CD4-positive, CD25-positive, alpha-beta regulatory T cell (primary cell): ENCODE measurements at regions not wholly inside any gene's neighbourhood (a gene's known extent, or its start where the extent isn't known, plus 50 kb on each side); places are given as distances from the start of the nearest gene placed in this dataset.
"Not testable (repeated sequence)": the region's sequence is repeated elsewhere in the genome, so short reads cannot be mapped to it uniquely, and the experiment has no call there.

Experiments
- ATAC-seq, 2 donors: fragments of 150-1000 bp; cut with Tn5 transposase; one replicate each; pipeline ENCODE4 v1.10.0; 2021; ENCODE audit warnings: low read depth in 2 of 2, moderate number of reproducible peaks in 2 of 2, moderate library complexity in 1 of 2
- DNase-seq, 3 donors: peaks; one replicate each; pipeline versions ENCODE4 v3.0.0 to v3.0.0-alpha.2; 2012 to 2022; ENCODE audit warnings: mixed read lengths in 1 of 3
- H3K27ac ChIP-seq: one replicate; pipeline ENCODE4 v1.7.0; 2013; ENCODE audit warnings: mild to moderate bottlenecking, low read length; ENCODE audit not compliant: insufficient read depth, poor library complexity, severe bottlenecking
- H3K27me3 ChIP-seq: one replicate; pipeline ENCODE4 v1.7.0; 2013; ENCODE audit warnings: low read length; ENCODE audit not compliant: control insufficient read depth, insufficient read depth
- H3K36me3 ChIP-seq: one replicate; pipeline ENCODE4 v1.7.0; 2013; ENCODE audit warnings: mild to moderate bottlenecking, low read length, moderate library complexity; ENCODE audit not compliant: control insufficient read depth, insufficient read depth
- H3K4me1 ChIP-seq: 2 replicates; pipeline ENCODE4 v1.7.0; 2013; ENCODE audit warnings: mild to moderate bottlenecking, low read length; ENCODE audit not compliant: insufficient read depth, control insufficient read depth, poor library complexity, severe bottlenecking
- H3K4me3 ChIP-seq: one replicate; pipeline ENCODE4 v1.7.0; 2013; ENCODE audit warnings: low read depth, mild to moderate bottlenecking, low read length, moderate library complexity
- H3K9me3 ChIP-seq, 2 experiments: 1 replicate in 1 of 2; 2 replicates in 1 of 2; pipeline ENCODE4 v1.7.0; 2013; ENCODE audit warnings: low read length in 2 of 2, mild to moderate bottlenecking in 1 of 2, moderate library complexity in 1 of 2; ENCODE audit not compliant: control insufficient read depth in 2 of 2
- H3K27ac Mint-ChIP-seq, 3 donors: one replicate each; pipeline ENCODE4 v1.8.0; 2020 to 2022; ENCODE audit warnings: mild to moderate bottlenecking in 3 of 3, mixed read lengths in 3 of 3, moderate library complexity in 2 of 3
- H3K27me3 Mint-ChIP-seq: one replicate; pipeline ENCODE4 v1.8.0; 2022; ENCODE audit warnings: mild to moderate bottlenecking, mixed read lengths
- H3K36me3 Mint-ChIP-seq: one replicate; pipeline ENCODE4 v1.8.0; 2020; ENCODE audit warnings: mixed read lengths
- H3K4me1 Mint-ChIP-seq, 4 donors: one replicate each; pipeline ENCODE4 v1.8.0; 2020 to 2022; ENCODE audit warnings: mixed read lengths in 4 of 4, mild to moderate bottlenecking in 1 of 4
- H3K4me3 Mint-ChIP-seq, 4 donors: one replicate each; pipeline ENCODE4 v1.8.0; 2020 to 2022; ENCODE audit warnings: mild to moderate bottlenecking in 4 of 4, mixed read lengths in 4 of 4, moderate library complexity in 3 of 4
- H3K9me3 Mint-ChIP-seq, 7 donors: one replicate each; pipeline ENCODE4 v1.8.0; 2020 to 2022; ENCODE audit warnings: mixed read lengths in 7 of 7, mild to moderate bottlenecking in 3 of 7, moderate library complexity in 2 of 7

- not testable (repeated sequence) for H3K27me3 ChIP-seq, H3K27me3 Mint-ChIP-seq, H3K27ac Mint-ChIP-seq, H3K27ac ChIP-seq, H3K4me1 Mint-ChIP-seq, H3K36me3 ChIP-seq, ATAC-seq, DNase-seq, H3K4me3 ChIP-seq, H3K4me3 Mint-ChIP-seq, H3K9me3 ChIP-seq, H3K36me3 Mint-ChIP-seq, H3K4me1 ChIP-seq
- H3K9me3 Mint-ChIP-seq = peaks cover 3 to 16% (median 6%) of the 10 kb centered on the region in 7 donors
Measured at GRCh38 chr2:145782607-145783006, 1262.7 kb upstream of the ZEB2 start.

DNA sequence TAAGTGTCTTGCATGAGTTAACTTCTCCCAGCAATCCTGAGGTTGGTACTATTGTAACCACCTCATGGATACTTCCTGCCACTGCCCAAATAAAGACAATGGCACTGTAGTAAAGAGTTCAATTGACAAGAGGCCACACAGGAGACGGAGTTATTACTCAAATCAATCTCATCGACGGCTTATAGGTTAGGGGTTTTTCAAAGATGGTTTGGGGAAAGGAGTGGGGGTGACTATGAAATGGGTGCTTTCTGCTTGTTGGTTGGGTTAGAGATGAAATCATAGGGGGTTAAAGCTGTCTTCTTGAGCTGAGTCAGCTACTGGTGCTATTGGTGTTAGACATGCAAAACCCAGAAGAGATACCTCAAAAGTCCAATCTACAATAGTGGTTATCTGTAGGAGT, 1258.0 kb upstream of the ZEB2 start:
- Mint-ChIP-seq H3K4me1 (no peaks in the 10 kb centered on the region), H3K27ac (no peak overlapping the region), H3K9me3 (peaks cover 0 to 6% (median 3%) of the 10 kb centered on the region in 7 donors), H3K4me3 (no peak overlapping the region), H3K36me3 (no peaks in the 10 kb centered on the region), H3K27me3 (peaks cover 4% of the 10 kb centered on the region)
- no peak overlapping the region for H3K27ac ChIP-seq
- ATAC-seq (no peak), DNase-seq (no peak)
- H3K9me3 ChIP-seq = no peaks in the 10 kb centered on the region
- no peaks in the 10 kb centered on the region for H3K36me3 ChIP-seq
- H3K4me3 ChIP-seq = no peak overlapping the region
- H3K4me1 ChIP-seq = no peaks in the 10 kb centered on the region
- H3K27me3 ChIP-seq = no peaks in the 10 kb centered on the region

GRCh38 chr2:145777297-145777696, 1257.4 kb upstream of the ZEB2 start:
- H3K9me3 ChIP-seq = no peaks in the 10 kb centered on the region
- no peaks in the 10 kb centered on the region for H3K4me1 ChIP-seq
- peaks cover 4% of the 10 kb centered on the region for H3K27me3 Mint-ChIP-seq
- no peak overlapping the region for H3K4me3 ChIP-seq
- no peak overlapping the region for H3K27ac ChIP-seq
- no peaks in the 10 kb centered on the region for H3K27me3 ChIP-seq
- no peak for ATAC-seq
- H3K27ac Mint-ChIP-seq = no peak overlapping the region
- no peaks in the 10 kb centered on the region for H3K4me1 Mint-ChIP-seq
- no peaks in the 10 kb centered on the region for H3K36me3 Mint-ChIP-seq
- H3K4me3 Mint-ChIP-seq = no peak overlapping the region
- no peak for DNase-seq
- H3K36me3 ChIP-seq = no peaks in the 10 kb centered on the region
- peaks cover 0 to 6% (median 2%) of the 10 kb centered on the region in 7 donors for H3K9me3 Mint-ChIP-seq

DNA sequence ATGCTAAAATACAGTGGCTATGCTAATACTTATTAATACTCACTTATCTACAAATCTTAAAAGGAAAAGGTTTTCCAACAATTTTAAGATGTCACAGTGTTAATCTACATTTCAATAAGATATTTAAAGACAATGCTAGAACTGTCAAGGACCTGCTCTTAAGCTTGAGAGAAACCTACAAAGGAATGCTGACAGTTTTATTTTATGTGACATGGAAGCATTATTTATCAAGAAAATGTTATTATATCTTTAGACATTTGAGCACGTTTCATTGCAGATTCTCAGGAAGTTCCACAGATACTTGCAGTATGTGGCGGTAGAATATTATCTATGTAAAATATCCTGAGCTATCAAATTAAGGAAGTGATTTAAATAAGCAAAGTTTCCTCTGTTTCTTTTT, 1255.7 kb upstream of the ZEB2 start:
- Mint-ChIP-seq H3K4me1 (no peaks in the 10 kb centered on the region), H3K27me3 (peaks cover 4% of the 10 kb centered on the region), H3K36me3 (no peaks in the 10 kb centered on the region), H3K4me3 (no peak overlapping the region), H3K9me3 (peaks cover 0 to 4% (median 2%) of the 10 kb centered on the region in 7 donors), H3K27ac (no peak overlapping the region)
- DNase-seq (no peak), ATAC-seq (no peak)
- Histone ChIP-seq H3K27ac (no peak overlapping the region), H3K4me1 (no peaks in the 10 kb centered on the region), H3K9me3 (no peaks in the 10 kb centered on the region), H3K36me3 (no peaks in the 10 kb centered on the region), H3K27me3 (no peaks in the 10 kb centered on the region), H3K4me3 (no peak overlapping the region)

DNA sequence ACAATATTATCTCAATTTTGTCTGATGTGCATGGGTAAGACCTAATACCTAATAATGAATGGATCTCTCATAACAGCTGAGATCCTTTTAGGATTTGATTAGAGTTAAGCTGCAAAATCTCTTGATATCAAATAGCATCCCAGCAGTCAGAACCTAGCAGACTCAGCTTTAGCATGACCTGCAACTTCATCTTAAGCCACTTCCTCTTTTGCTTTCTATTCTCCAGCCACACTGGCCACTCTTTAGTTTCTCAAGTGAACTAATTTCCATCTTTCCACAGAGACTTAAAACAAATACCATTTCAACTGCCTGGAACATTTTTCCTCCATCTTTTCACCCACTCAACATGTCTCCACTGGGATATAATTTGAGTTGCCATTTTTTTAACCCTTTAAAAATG, 1251.6 kb upstream of the ZEB2 start:
- ATAC-seq = no peak
- no peak for DNase-seq
- Mint-ChIP-seq H3K4me1 (no peaks in the 10 kb centered on the region), H3K9me3 (peaks cover 0 to 4% (median 0%) of the 10 kb centered on the region in 7 donors), H3K27ac (no peak overlapping the region), H3K36me3 (no peaks in the 10 kb centered on the region), H3K27me3 (peaks cover 1% of the 10 kb centered on the region), H3K4me3 (no peak overlapping the region)
- H3K9me3 ChIP-seq = no peaks in the 10 kb centered on the region
- H3K36me3 ChIP-seq = no peaks in the 10 kb centered on the region
- H3K27me3 ChIP-seq = no peaks in the 10 kb centered on the region
- H3K4me1 ChIP-seq = no peaks in the 10 kb centered on the region
- no peak overlapping the region for H3K4me3 ChIP-seq
- no peak overlapping the region for H3K27ac ChIP-seq

DNA sequence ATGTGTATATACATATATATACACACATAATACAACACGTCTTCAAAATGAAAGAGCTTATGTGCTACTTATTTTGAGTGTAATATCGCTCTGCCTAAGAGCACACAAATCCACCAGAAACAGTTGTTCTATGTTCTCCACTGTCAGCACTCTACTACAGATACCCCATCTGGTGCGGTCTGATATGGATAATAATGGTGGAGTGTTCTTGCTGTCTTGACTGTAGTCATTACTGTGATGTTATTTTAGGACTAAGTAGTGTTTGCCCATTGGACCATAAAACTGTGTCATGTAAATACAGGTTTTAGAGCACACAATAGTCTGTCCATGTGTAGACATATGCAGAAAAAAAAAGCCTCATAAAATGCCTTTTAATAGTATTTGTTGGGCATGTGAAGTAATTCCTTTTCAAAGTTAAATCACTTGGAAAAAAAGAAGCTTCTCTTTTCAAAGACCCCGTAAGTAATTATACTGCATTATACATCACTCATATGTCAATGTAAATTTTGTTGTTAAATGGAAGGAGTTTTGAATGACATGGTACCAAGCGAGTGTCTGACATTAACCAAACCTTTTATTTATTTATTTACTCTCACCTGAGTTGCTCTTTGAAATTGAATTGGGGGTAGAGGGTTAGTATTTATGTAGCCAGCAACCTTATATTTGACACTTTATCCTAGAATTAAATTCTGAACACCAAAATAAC, 1249.2 kb upstream of the ZEB2 start:
- Histone ChIP-seq H3K4me1 (no peaks in the 10 kb centered on the region), H3K36me3 (no peaks in the 10 kb centered on the region), H3K4me3 (no peak overlapping the region), H3K27ac (no peak overlapping the region), H3K27me3 (no peaks in the 10 kb centered on the region), H3K9me3 (no peaks in the 10 kb centered on the region)
- Mint-ChIP-seq H3K4me1 (no peaks in the 10 kb centered on the region), H3K27ac (no peak overlapping the region), H3K4me3 (no peak overlapping the region), H3K36me3 (no peaks in the 10 kb centered on the region), H3K9me3 (peaks cover 0 to 6% (median 0%) of the 10 kb centered on the region in 7 donors), H3K27me3 (no peaks in the 10 kb centered on the region)
- no peak for ATAC-seq
- no peak for DNase-seq

GRCh38 chr2:145765874-145766273, 1246.0 kb upstream of the ZEB2 start:
- Histone ChIP-seq H3K4me3 (no peak overlapping the region), H3K4me1 (no peaks in the 10 kb centered on the region), H3K27me3 (no peaks in the 10 kb centered on the region), H3K36me3 (no peaks in the 10 kb centered on the region), H3K9me3 (no peaks in the 10 kb centered on the region), H3K27ac (no peak overlapping the region)
- H3K27ac Mint-ChIP-seq = no peak overlapping the region
- H3K4me3 Mint-ChIP-seq = no peak overlapping the region
- ATAC-seq (no peak), DNase-seq (no peak)
- no peaks in the 10 kb centered on the region for H3K27me3 Mint-ChIP-seq
- peaks cover 0 to 4% (median 0%) of the 10 kb centered on the region in 7 donors for H3K9me3 Mint-ChIP-seq
- no peaks in the 10 kb centered on the region for H3K4me1 Mint-ChIP-seq
- no peaks in the 10 kb centered on the region for H3K36me3 Mint-ChIP-seq

- Histone ChIP-seq H3K36me3 (no peaks in the 10 kb centered on the region), H3K27ac (no peak overlapping the region), H3K9me3 (no peaks in the 10 kb centered on the region), H3K27me3 (no peaks in the 10 kb centered on the region), H3K4me1 (no peaks in the 10 kb centered on the region), H3K4me3 (no peak overlapping the region)
- DNase-seq (no peak), ATAC-seq (no peak)
- Mint-ChIP-seq H3K36me3 (no peaks in the 10 kb centered on the region), H3K27me3 (no peaks in the 10 kb centered on the region), H3K4me1 (no peaks in the 10 kb centered on the region), H3K9me3 (peaks cover 0 to 4% (median 1%) of the 10 kb centered on the region in 7 donors), H3K27ac (no peak overlapping the region), H3K4me3 (no peak overlapping the region)
Measured at GRCh38 chr2:145764631-145765030, 1244.7 kb upstream of the ZEB2 start.
